GM19239 (cell line): ENCODE measurements at regions not wholly inside any gene's neighbourhood (a gene's known extent, or its start where the extent isn't known, plus 50 kb on each side); places are given as distances from the start of the nearest gene placed in this dataset.
A peak's percentile ranks its signal among the peaks of the same experiment; 100 is the strongest.
"Not testable (repeated sequence)": the region's sequence is repeated elsewhere in the genome, so short reads cannot be mapped to it uniquely, and the experiment has no call there.

Experiments
- DNase-seq: peaks from one replicate; pipeline ENCODE4 v3.0.0; 2011; ENCODE audit warnings: low spot score; ENCODE audit not compliant: insufficient read length
- FAIRE-seq: peaks from 2 replicates; lab custom pipeline; 2011; peaks lifted over from hg19 to GRCh38; lab: Jason Lieb, UNC

- FAIRE-seq (no peak), DNase-seq (no peak)
Observed at GRCh38 chr13:95387733-95388207, 86.5 kb upstream of the ABCC4 start.

- no peak for DNase-seq
- FAIRE-seq, result no peak
Observed at GRCh38 chr13:95388420-95389079, 87.3 kb upstream of the ABCC4 start.

GRCh38 chr13:95391362-95391761, 90.1 kb upstream of the ABCC4 start:
- DNase-seq (no peak), FAIRE-seq (no peak)

GRCh38 chr13:95391785-95392184, 90.5 kb upstream of the ABCC4 start:
- FAIRE-seq, result no peak

GRCh38 chr13:95392597-95392996, 91.3 kb upstream of the ABCC4 start:
- no peak for FAIRE-seq
- DNase-seq, result no peak

More at GRCh38 chr13:95391785-95392184, 90.5 kb upstream of the ABCC4 start:
- no peak for DNase-seq

- no peak for FAIRE-seq
- DNase-seq, result no peak
Observed at GRCh38 chr13:95403349-95404140, 102.3 kb upstream of the ABCC4 start.

GRCh38 chr13:95404141-95404882, 103.1 kb upstream of the ABCC4 start:
- DNase-seq (peak; percentile 73), FAIRE-seq (peak; percentile 73)

GRCh38 chr13:95406176-95406575, 104.9 kb upstream of the ABCC4 start:
- DNase-seq (no peak), FAIRE-seq (no peak)

GRCh38 chr13:95411428-95412040, 110.3 kb upstream of the ABCC4 start:
- DNase-seq (no peak), FAIRE-seq (no peak)

- FAIRE-seq, result no peak
- no peak for DNase-seq
Observed at GRCh38 chr13:95418946-95419345, 117.7 kb upstream of the ABCC4 start.

- FAIRE-seq, result no peak
- DNase-seq, result no peak
Observed at GRCh38 chr13:95420501-95420900, 119.2 kb upstream of the ABCC4 start.

- no peak for DNase-seq
- no peak for FAIRE-seq
Observed at GRCh38 chr13:95426631-95427030, 125.4 kb upstream of the ABCC4 start.

GRCh38 chr13:95430525-95430924, 122.0 kb upstream of the CLDN10 start:
- DNase-seq, FAIRE-seq: not testable (repeated sequence)

GRCh38 chr13:95432141-95432540, 120.4 kb upstream of the CLDN10 start:
- FAIRE-seq, result no peak
- DNase-seq, result no peak

- no peak for DNase-seq
- FAIRE-seq, result no peak
Observed at GRCh38 chr13:95433537-95433936, 119.0 kb upstream of the CLDN10 start.

GRCh38 chr13:95434111-95434510, 118.4 kb upstream of the CLDN10 start:
- FAIRE-seq (no peak), DNase-seq (no peak)

GRCh38 chr13:95437561-95437960, 115.0 kb upstream of the CLDN10 start:
- no peak for FAIRE-seq
- DNase-seq, result no peak

- FAIRE-seq (no peak), DNase-seq (no peak)
Observed at GRCh38 chr13:95438297-95438696, 114.2 kb upstream of the CLDN10 start.

- no peak for FAIRE-seq
Observed at GRCh38 chr13:95440441-95441088, 112.0 kb upstream of the CLDN10 start.

GRCh38 chr13:95441326-95441725, 111.2 kb upstream of the CLDN10 start:
- DNase-seq, result no peak
- no peak for FAIRE-seq

More at GRCh38 chr13:95440441-95441088, 112.0 kb upstream of the CLDN10 start:
- DNase-seq, result no peak
